ENCODE measurements at regions not wholly inside any gene's neighbourhood (a gene's known extent, or its start where the extent isn't known, plus 50 kb on each side); places are given as distances from the start of the nearest gene placed in this dataset.
A peak's percentile ranks its signal among the peaks of the same experiment; 100 is the strongest.

DNA sequence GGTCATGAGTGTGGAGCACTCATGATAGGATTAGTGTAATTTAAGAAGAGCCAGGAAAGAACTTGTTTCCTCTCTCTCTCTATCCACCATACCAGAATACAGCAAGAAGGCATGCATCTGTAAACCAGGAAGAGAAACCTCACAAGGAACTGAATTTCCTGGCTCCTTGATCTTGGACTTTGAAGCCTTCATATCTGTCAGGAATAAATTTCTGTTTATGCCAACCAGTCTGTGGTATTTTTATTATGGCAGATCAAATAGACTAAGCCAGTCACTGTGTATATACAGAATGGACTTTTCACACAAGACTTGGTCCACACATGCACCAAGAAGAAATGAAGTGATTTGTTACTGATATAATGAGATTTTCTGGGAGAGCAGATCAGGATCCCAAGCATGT, 930.1 kb upstream of the TMEFF2 start:
- TF ChIP-seq, protein P1, sequence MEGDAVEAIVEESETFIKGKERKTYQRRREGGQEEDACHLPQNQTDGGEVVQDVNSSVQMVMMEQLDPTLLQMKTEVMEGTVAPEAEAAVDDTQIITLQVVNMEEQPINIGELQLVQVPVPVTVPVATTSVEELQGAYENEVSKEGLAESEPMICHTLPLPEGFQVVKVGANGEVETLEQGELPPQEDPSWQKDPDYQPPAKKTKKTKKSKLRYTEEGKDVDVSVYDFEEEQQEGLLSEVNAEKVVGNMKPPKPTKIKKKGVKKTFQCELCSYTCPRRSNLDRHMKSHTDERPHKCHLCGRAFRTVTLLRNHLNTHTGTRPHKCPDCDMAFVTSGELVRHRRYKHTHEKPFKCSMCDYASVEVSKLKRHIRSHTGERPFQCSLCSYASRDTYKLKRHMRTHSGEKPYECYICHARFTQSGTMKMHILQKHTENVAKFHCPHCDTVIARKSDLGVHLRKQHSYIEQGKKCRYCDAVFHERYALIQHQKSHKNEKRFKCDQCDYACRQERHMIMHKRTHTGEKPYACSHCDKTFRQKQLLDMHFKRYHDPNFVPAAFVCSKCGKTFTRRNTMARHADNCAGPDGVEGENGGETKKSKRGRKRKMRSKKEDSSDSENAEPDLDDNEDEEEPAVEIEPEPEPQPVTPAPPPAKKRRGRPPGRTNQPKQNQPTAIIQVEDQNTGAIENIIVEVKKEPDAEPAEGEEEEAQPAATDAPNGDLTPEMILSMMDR (IDR thresholded peaks at IDR 0.05; ENCODE audit: poor library complexity) = no peak
- TF ChIP-seq EZH2phosphoT487 (IDR thresholded peaks at IDR 0.05; ENCODE audit: low read depth, severe bottlenecking, unreplicated experiment) (no peak), EZH2 (IDR thresholded peaks at IDR 0.05; ENCODE audit: borderline replicate concordance) (no peak)
- Histone ChIP-seq H3K9me2 (replicated peaks; ENCODE audit: insufficient read depth) (no peaks in the 10 kb centered on the region), H3K9me3 (ENCODE audit: low read depth) (no peaks in the 10 kb centered on the region), H3K36me3 (replicated peaks; ENCODE audit: insufficient read depth, low read depth) (no peaks in the 10 kb centered on the region), H3K27ac (peak overlapping the region; percentile 61), H3K4me2 (no peak overlapping the region), H2AFZ (peak overlapping the region; percentile 2), H3K4me1 (ENCODE audit: insufficient read depth) (no peaks in the 10 kb centered on the region), H4K20me1 (ENCODE audit: insufficient read depth, poor library complexity, severe bottlenecking) (no peaks in the 10 kb centered on the region), H3K79me2 (no peaks in the 10 kb centered on the region), H3K4me3 (no peak overlapping the region), H3K27me3 (no peaks in the 10 kb centered on the region)
- DNase-seq (ENCODE audit: low spot score) = peak; percentile 18

DNA sequence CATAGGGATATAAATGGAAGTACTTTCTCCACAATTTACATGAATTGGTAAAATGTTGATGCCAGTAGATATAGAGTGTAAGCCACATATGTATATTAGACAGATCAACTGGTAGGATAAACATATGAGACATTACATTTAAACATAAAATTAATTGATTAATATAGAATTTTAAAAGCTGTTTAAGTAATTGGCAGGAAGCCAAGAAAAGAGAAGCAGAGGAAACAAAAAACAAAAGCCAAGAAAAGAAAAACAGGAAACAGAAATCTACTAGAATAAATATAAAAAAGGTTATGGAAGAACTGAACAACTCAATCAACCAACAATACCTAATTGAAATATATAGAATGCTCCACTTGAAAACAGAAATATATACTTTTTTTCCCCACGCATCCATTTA, 920.1 kb upstream of the TMEFF2 start:
- no peaks in the 10 kb centered on the region for H3K9me2 ChIP-seq (replicated peaks; ENCODE audit: insufficient read depth)
- H2AFZ ChIP-seq = no peak overlapping the region
- H3K9me3 ChIP-seq (ENCODE audit: low read depth) = no peaks in the 10 kb centered on the region
- TF ChIP-seq EZH2phosphoT487 (IDR thresholded peaks at IDR 0.05; ENCODE audit: low read depth, severe bottlenecking, unreplicated experiment) = no peak
- no peak for TF ChIP-seq EZH2 (IDR thresholded peaks at IDR 0.05; ENCODE audit: borderline replicate concordance)
- TF ChIP-seq, protein P1 (IDR thresholded peaks at IDR 0.05; ENCODE audit: poor library complexity) = no peak
- no peaks in the 10 kb centered on the region for H4K20me1 ChIP-seq (ENCODE audit: insufficient read depth, poor library complexity, severe bottlenecking)
- H3K27me3 ChIP-seq = no peaks in the 10 kb centered on the region
- H3K4me2 ChIP-seq = no peak overlapping the region
- H3K4me1 ChIP-seq (ENCODE audit: insufficient read depth) = no peaks in the 10 kb centered on the region
- WGBS (ENCODE audit: low lambda C conversion rate, missing lambda C conversion rate) = 97% methylated on average over 1 of the region's 1 CpG
- H3K36me3 ChIP-seq (replicated peaks; ENCODE audit: insufficient read depth, low read depth) = no peaks in the 10 kb centered on the region
- DNase-seq (ENCODE audit: low spot score) = no peak
- no peak overlapping the region for H3K27ac ChIP-seq
- no peaks in the 10 kb centered on the region for H3K79me2 ChIP-seq
- no peak overlapping the region for H3K4me3 ChIP-seq

DNA sequence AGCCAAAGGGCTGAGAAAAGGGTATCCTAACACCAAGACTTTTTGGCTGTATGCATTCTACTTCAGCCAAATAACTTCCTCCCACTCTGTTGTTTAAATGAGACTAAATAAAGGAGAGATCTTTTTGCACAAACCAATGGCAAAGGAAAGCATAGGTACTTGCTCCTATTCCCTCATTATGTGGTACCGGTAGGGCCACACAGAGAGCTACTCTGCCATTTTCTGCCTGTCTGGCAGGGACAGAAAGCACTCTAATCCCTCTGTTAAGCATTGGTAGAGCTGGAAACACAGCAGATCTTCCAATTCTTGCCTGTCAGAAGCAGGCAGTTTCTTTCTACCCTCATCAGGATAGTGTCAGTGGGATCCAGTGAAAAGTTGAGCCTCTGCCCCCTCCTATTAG, 918.3 kb upstream of the TMEFF2 start:
- no peak for DNase-seq (ENCODE audit: low spot score)
- no peak for TF ChIP-seq EZH2phosphoT487 (IDR thresholded peaks at IDR 0.05; ENCODE audit: low read depth, severe bottlenecking, unreplicated experiment)
- TF ChIP-seq, protein P1 (IDR thresholded peaks at IDR 0.05; ENCODE audit: poor library complexity) = no peak
- TF ChIP-seq EZH2 (IDR thresholded peaks at IDR 0.05; ENCODE audit: borderline replicate concordance) = no peak
- no peaks in the 10 kb centered on the region for H3K27me3 ChIP-seq
- no peak overlapping the region for H3K4me3 ChIP-seq
- no peaks in the 10 kb centered on the region for H3K79me2 ChIP-seq
- no peaks in the 10 kb centered on the region for H3K9me3 ChIP-seq (ENCODE audit: low read depth)
- H3K4me2 ChIP-seq = no peak overlapping the region
- no peaks in the 10 kb centered on the region for H4K20me1 ChIP-seq (ENCODE audit: insufficient read depth, poor library complexity, severe bottlenecking)
- H2AFZ ChIP-seq = no peak overlapping the region
- no peaks in the 10 kb centered on the region for H3K36me3 ChIP-seq (replicated peaks; ENCODE audit: insufficient read depth, low read depth)
- no peaks in the 10 kb centered on the region for H3K4me1 ChIP-seq (ENCODE audit: insufficient read depth)
- no peaks in the 10 kb centered on the region for H3K9me2 ChIP-seq (replicated peaks; ENCODE audit: insufficient read depth)
- 67% methylated on average over 1 of the region's 1 CpG for WGBS (ENCODE audit: low lambda C conversion rate, missing lambda C conversion rate)
- H3K27ac ChIP-seq = no peak overlapping the region

DNA sequence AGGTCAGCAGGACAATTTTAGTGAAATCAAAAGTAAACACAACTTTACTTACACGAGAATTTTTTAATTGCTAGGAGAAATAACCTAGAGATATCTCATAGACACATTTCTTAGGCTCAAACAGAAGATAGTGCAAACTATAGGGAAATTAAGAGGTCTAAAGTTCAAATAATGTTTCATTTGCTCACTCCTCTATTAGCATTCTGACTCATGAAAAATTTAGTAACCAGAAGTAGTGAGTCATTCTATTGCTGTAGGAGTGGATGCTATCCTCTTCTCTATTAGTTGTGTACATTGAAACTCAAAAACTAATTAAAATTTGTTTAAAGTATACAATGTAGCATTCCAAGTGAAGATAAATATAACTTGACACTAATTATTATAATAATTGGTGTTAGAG, 908.3 kb upstream of the TMEFF2 start:
- DNase-seq (ENCODE audit: low spot score) = peak; percentile 4
- H3K9me3 ChIP-seq (ENCODE audit: low read depth) = no peaks in the 10 kb centered on the region
- no peak overlapping the region for H2AFZ ChIP-seq
- no peaks in the 10 kb centered on the region for H4K20me1 ChIP-seq (ENCODE audit: insufficient read depth, poor library complexity, severe bottlenecking)
- H3K36me3 ChIP-seq (replicated peaks; ENCODE audit: insufficient read depth, low read depth) = no peaks in the 10 kb centered on the region
- H3K4me2 ChIP-seq = no peak overlapping the region
- TF ChIP-seq EZH2phosphoT487 (IDR thresholded peaks at IDR 0.05; ENCODE audit: low read depth, severe bottlenecking, unreplicated experiment) = no peak
- TF ChIP-seq, protein P1 (IDR thresholded peaks at IDR 0.05; ENCODE audit: poor library complexity) = no peak
- TF ChIP-seq EZH2 (IDR thresholded peaks at IDR 0.05; ENCODE audit: borderline replicate concordance) = no peak
- 56% methylated on average over 1 of the region's 1 CpG for WGBS (ENCODE audit: low lambda C conversion rate, missing lambda C conversion rate)
- H3K79me2 ChIP-seq = no peaks in the 10 kb centered on the region
- no peak overlapping the region for H3K27ac ChIP-seq
- H3K9me2 ChIP-seq (replicated peaks; ENCODE audit: insufficient read depth) = no peaks in the 10 kb centered on the region
- no peak overlapping the region for H3K4me3 ChIP-seq
- H3K4me1 ChIP-seq (ENCODE audit: insufficient read depth) = no peaks in the 10 kb centered on the region
- no peaks in the 10 kb centered on the region for H3K27me3 ChIP-seq

Data from hepatocyte (in vitro differentiated cells).